ENCODE measurements at regions not wholly inside any gene's neighbourhood (a gene's known extent, or its start where the extent isn't known, plus 50 kb on each side); places are given as distances from the start of the nearest gene placed in this dataset.

- in situ Hi-C loops (cut with MboI; ENCODE audit: low sequenced_read_pairs), result no loop called here
These were observed 179.0 kb upstream of the RASGEF1B start for GRCh38 chr4:81650606-81651242.

GRCh38 chr4:81648576-81649275, 177.0 kb upstream of the RASGEF1B start:
- in situ Hi-C loops (cut with MboI; ENCODE audit: low sequenced_read_pairs), result no loop called here

- in situ Hi-C loops (cut with MboI; ENCODE audit: low sequenced_read_pairs), result no loop called here
These were observed 175.7 kb upstream of the RASGEF1B start for GRCh38 chr4:81647388-81647787.

GRCh38 chr4:81642543-81642942, 170.8 kb upstream of the RASGEF1B start:
- in situ Hi-C loops (cut with MboI; ENCODE audit: low sequenced_read_pairs), result no loop called here

- in situ Hi-C loops (cut with MboI; ENCODE audit: low sequenced_read_pairs), result no loop called here
These were observed 167.5 kb upstream of the RASGEF1B start for GRCh38 chr4:81639248-81639647.

- in situ Hi-C loops (cut with MboI; ENCODE audit: low sequenced_read_pairs), result no loop called here
These were observed 167.0 kb upstream of the RASGEF1B start for GRCh38 chr4:81638698-81639097.

- in situ Hi-C loops (cut with MboI; ENCODE audit: low sequenced_read_pairs), result no loop called here
These were observed 164.0 kb upstream of the RASGEF1B start for GRCh38 chr4:81635739-81636138.

- in situ Hi-C loops (cut with MboI; ENCODE audit: low sequenced_read_pairs), result no loop called here
These were observed 163.3 kb upstream of the RASGEF1B start for GRCh38 chr4:81634766-81635549.

GRCh38 chr4:81634165-81634564, 162.5 kb upstream of the RASGEF1B start:
- in situ Hi-C loops (cut with MboI; ENCODE audit: low sequenced_read_pairs), result no loop called here

- in situ Hi-C loops (cut with MboI; ENCODE audit: low sequenced_read_pairs), result no loop called here
These were observed 161.0 kb upstream of the RASGEF1B start for GRCh38 chr4:81632581-81633299.

GRCh38 chr4:81631958-81632441, 160.3 kb upstream of the RASGEF1B start:
- in situ Hi-C loops (cut with MboI; ENCODE audit: low sequenced_read_pairs), result no loop called here

GRCh38 chr4:81629366-81629765, 157.7 kb upstream of the RASGEF1B start:
- in situ Hi-C loops (cut with MboI; ENCODE audit: low sequenced_read_pairs), result no loop called here

- in situ Hi-C loops (cut with MboI; ENCODE audit: low sequenced_read_pairs), result no loop called here
These were observed 156.8 kb upstream of the RASGEF1B start for GRCh38 chr4:81628489-81628888.

- in situ Hi-C loops (cut with MboI; ENCODE audit: low sequenced_read_pairs), result no loop called here
These were observed 155.9 kb upstream of the RASGEF1B start for GRCh38 chr4:81627590-81627989.

GRCh38 chr4:81626851-81627250, 155.1 kb upstream of the RASGEF1B start:
- in situ Hi-C loops (cut with MboI; ENCODE audit: low sequenced_read_pairs), result no loop called here

- in situ Hi-C loops (cut with MboI; ENCODE audit: low sequenced_read_pairs), result no loop called here
These were observed 154.0 kb upstream of the RASGEF1B start for GRCh38 chr4:81625422-81626417.

GRCh38 chr4:81623434-81623833, 151.7 kb upstream of the RASGEF1B start:
- in situ Hi-C loops (cut with MboI; ENCODE audit: low sequenced_read_pairs), result no loop called here

- in situ Hi-C loops (cut with MboI; ENCODE audit: low sequenced_read_pairs), result no loop called here
These were observed 150.9 kb upstream of the RASGEF1B start for GRCh38 chr4:81622474-81623184.

- in situ Hi-C loops (cut with MboI; ENCODE audit: low sequenced_read_pairs), result no loop called here
These were observed 150.3 kb upstream of the RASGEF1B start for GRCh38 chr4:81622028-81622427.

Data from HL-60/S4 (cell line).